ENCODE measurements at regions not wholly inside any gene's neighbourhood (a gene's known extent, or its start where the extent isn't known, plus 50 kb on each side); places are given as distances from the start of the nearest gene placed in this dataset.

DNA sequence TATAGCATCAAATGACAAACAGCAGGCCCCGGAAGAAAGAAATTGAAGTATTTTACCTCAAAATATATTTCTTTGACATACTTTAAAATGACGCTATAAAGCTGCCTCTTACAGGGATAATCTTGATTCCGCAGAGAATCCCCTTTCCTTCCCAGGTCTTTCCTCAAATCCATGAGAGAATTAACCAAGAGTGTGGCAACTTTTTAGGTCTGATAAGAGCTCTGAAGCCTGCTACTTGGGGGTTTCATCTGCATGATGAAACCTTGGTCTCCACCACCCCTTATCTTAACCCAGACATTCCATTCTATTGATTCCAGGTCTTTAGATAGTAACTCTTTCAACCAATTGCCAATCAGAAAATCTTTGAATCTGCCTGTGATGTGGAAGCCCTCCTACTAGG lies 173.8 kb downstream of the CEMIP2 start:
- no peak overlapping the region for H3K27ac ChIP-seq
- no peak overlapping the region for H3K4me3 ChIP-seq
- 75 to 93% methylated on average over 3 of the region's 3 CpGs for WGBS, 2 donors
- no peaks in the 10 kb centered on the region for H3K9me3 ChIP-seq
- H3K4me1 ChIP-seq = no peaks in the 10 kb centered on the region
- DNase-seq = no peak
- no peaks in the 10 kb centered on the region for H3K27me3 ChIP-seq
- no peaks in the 10 kb centered on the region for H3K36me3 ChIP-seq
- intact Hi-C loops (cut with DNase I) = no loop called here
- TF ChIP-seq POLR2A (IDR thresholded peaks at IDR 0.05) = no peak
- TF ChIP-seq, protein P1, sequence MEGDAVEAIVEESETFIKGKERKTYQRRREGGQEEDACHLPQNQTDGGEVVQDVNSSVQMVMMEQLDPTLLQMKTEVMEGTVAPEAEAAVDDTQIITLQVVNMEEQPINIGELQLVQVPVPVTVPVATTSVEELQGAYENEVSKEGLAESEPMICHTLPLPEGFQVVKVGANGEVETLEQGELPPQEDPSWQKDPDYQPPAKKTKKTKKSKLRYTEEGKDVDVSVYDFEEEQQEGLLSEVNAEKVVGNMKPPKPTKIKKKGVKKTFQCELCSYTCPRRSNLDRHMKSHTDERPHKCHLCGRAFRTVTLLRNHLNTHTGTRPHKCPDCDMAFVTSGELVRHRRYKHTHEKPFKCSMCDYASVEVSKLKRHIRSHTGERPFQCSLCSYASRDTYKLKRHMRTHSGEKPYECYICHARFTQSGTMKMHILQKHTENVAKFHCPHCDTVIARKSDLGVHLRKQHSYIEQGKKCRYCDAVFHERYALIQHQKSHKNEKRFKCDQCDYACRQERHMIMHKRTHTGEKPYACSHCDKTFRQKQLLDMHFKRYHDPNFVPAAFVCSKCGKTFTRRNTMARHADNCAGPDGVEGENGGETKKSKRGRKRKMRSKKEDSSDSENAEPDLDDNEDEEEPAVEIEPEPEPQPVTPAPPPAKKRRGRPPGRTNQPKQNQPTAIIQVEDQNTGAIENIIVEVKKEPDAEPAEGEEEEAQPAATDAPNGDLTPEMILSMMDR (IDR thresholded peaks at IDR 0.05) = no peak

DNA sequence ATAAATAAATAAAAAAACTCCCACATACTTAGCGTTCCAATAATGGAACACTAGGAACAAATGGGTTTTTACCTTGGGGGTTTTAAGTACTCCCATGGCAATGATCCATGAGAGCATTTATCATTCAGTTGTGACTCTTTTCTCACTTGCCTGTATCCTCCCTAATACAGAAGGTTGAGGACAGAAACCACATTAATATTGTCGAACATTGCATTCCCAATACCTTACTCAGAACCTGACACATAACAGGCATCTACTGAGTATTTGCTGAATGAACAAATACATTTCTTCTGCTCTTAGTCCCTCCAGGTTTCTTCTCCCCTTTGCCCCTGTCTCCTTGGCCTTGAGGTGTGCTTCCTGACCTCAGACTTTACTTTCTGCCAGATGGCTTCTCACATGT lies 175.9 kb downstream of the CEMIP2 start:
- H3K4me3 ChIP-seq = no peak overlapping the region
- WGBS, 2 donors = 87 to 94% methylated on average over 2 of the region's 2 CpGs
- intact Hi-C loops (cut with DNase I) = no loop called here
- no peak for TF ChIP-seq POLR2A (IDR thresholded peaks at IDR 0.05)
- TF ChIP-seq, protein P1 (IDR thresholded peaks at IDR 0.05) = no peak
- H3K27ac ChIP-seq = no peak overlapping the region
- no peaks in the 10 kb centered on the region for H3K4me1 ChIP-seq
- H3K27me3 ChIP-seq = no peaks in the 10 kb centered on the region
- no peaks in the 10 kb centered on the region for H3K9me3 ChIP-seq
- no peaks in the 10 kb centered on the region for H3K36me3 ChIP-seq
- DNase-seq = no peak

DNA sequence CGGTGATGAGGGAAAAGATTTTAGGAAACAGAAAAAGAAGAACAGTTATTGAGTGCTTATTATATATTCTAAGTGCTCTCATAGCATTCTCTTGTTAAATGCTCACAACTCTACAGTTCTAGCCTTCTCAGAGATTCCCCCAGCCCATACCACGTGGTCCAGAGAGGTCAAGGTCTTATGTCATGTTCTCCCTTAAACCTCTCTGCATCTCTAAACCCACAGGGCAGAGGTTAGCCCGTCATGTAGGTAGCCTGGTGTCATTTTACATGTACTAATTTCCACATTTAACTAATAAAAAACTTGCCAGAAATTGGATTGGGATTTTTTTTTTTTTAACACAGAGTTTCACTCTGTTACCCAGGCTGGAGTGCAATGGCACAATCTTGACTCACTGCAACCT lies 178.0 kb downstream of the CEMIP2 start:
- no peaks in the 10 kb centered on the region for H3K27me3 ChIP-seq
- H3K9me3 ChIP-seq = no peaks in the 10 kb centered on the region
- no peak overlapping the region for H3K4me3 ChIP-seq
- WGBS, 2 donors = 54 to 66% methylated on average over 3 of the region's 3 CpGs
- DNase-seq = no peak
- no peak overlapping the region for H3K27ac ChIP-seq
- no peaks in the 10 kb centered on the region for H3K4me1 ChIP-seq
- intact Hi-C loops (cut with DNase I) = no loop called here
- TF ChIP-seq, protein P1 (IDR thresholded peaks at IDR 0.05) = no peak
- no peaks in the 10 kb centered on the region for H3K36me3 ChIP-seq

DNA sequence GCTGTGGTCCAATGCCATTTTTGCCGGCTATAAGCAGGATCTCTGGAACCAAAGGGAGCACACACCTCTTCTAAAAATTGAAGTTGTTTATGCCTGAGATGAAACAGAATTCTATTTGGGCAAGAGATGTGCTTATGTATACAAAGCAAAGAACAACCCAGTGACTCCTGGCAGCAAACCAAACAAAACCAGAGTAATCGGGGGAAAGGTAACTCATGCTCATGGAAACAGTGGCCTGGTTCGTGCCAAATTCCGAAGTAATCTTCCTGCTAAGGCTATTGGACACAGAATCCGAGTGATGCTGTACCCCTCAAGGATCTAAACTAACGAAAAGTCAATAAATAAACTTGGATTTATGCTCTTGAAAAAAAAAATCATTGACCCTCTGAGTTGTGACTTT lies 178.7 kb downstream of the CEMIP2 start:
- intact Hi-C loops (cut with DNase I) = no loop called here
- 65 to 66% methylated on average over 6 of the region's 6 CpGs for WGBS, 2 donors
- no peaks in the 10 kb centered on the region for H3K27me3 ChIP-seq
- no peaks in the 10 kb centered on the region for H3K9me3 ChIP-seq
- DNase-seq = no peak
- no peaks in the 10 kb centered on the region for H3K36me3 ChIP-seq
- H3K4me1 ChIP-seq = no peaks in the 10 kb centered on the region
- TF ChIP-seq, protein P1 (IDR thresholded peaks at IDR 0.05) = no peak
- TF ChIP-seq POLR2A (IDR thresholded peaks at IDR 0.05) = no peak
- H3K27ac ChIP-seq = no peak overlapping the region
- H3K4me3 ChIP-seq = no peak overlapping the region

DNA sequence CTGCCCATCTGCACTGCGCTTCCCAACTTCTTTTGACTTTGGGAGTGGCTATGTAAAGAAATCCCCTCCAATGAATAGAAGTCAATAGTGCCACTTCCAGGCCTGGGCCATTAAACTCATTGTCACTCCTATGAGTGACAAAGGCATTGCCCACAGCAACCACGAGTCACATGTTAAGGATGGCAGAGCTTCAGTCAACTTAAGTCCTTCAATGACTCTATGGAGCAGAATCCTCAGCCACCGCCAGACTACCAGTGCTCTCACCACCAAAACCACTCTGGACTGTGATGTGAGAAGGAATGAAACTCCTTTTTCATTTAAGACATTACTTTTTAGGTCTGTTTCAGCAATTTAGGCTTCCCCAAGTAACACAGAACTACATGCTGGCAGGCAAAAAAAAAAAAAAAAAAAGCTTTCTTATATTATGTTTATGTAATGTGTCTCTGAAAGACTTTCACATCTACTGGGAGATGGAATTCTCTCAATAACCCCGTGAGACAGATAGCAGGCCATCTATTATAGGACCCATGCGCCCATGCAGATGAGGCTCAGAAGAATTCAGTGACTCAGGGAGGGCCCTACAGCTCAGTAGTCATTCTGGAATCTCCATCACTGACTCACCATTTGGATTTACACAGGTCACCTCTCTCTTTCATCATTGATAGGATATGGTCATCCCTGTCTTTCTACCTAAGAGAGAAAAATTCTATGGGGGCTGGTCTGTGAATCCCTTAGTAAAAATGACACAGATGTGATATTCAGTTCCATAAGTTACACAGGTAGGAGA lies 180.5 kb downstream of the CEMIP2 start:
- 68 to 75% methylated on average over 5 of the region's 5 CpGs for WGBS, 2 donors
- H3K4me1 ChIP-seq = no peaks in the 10 kb centered on the region
- H3K27me3 ChIP-seq = no peaks in the 10 kb centered on the region
- H3K27ac ChIP-seq = no peak overlapping the region
- no peak overlapping the region for H3K4me3 ChIP-seq
- H3K9me3 ChIP-seq = no peaks in the 10 kb centered on the region
- intact Hi-C loops (cut with DNase I) = no loop called here
- no peak for TF ChIP-seq POLR2A (IDR thresholded peaks at IDR 0.05)
- TF ChIP-seq, protein P1 (IDR thresholded peaks at IDR 0.05) = no peak
- H3K36me3 ChIP-seq = no peaks in the 10 kb centered on the region
- no peak for DNase-seq
